GM18498 (cell line): ENCODE measurements at regions not wholly inside any gene's neighbourhood (a gene's known extent, or its start where the extent isn't known, plus 50 kb on each side); places are given as distances from the start of the nearest gene placed in this dataset.
"Not testable (repeated sequence)": the region's sequence is repeated elsewhere in the genome, so short reads cannot be mapped to it uniquely, and the experiment has no call there.

Source experiments
- ATAC-seq: cut with Tn5 transposase; IDR thresholded peaks from one replicate; pipeline ENCODE4 v1.9.1; 2021; ENCODE audit warnings: mild to moderate bottlenecking, moderate library complexity; ENCODE audit not compliant: unreplicated experiment

DNA sequence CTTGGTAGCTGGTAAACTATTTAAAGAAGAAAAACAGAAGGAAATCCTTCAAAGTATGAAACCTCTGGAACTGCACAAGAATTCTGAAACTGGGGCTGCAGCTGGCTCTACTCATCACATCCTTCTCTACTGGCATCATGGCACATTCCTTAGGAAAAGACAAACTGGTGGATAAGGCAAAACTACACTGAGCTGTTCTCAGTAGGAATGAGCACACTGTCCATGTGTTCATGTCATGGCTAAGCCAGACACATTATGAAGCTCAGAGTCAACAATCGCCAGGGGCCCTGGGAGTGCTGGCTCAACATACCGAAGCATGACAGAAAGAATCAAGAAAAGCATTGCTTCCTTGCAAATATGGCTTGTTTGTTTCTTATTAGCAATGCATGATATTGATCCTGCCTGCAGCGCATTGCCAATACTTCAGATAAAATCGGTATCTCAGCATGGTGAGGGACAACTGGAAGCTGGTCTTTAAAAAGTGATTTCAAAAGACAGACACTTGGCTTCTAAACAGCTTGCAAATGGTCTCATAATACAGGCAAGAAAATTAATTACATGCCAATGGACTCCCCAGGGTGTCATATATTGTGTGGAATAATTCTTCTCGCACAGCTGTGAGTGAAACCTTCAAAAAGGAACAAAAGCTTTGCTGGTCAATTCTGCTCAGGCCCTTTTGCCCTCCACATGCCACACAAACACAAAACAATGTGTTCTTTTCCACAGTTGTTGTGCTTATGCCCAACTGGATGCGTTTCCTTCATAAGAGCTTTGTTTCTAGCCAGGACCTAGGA, 300.2 kb upstream of the VCX start:
- no peak for ATAC-seq

GRCh38 chrX:7522860-7523259, 320.1 kb upstream of the VCX start:
- ATAC-seq = no peak

- ATAC-seq = no peak
These were observed 327.1 kb upstream of the VCX start for GRCh38 chrX:7515681-7516413.

DNA sequence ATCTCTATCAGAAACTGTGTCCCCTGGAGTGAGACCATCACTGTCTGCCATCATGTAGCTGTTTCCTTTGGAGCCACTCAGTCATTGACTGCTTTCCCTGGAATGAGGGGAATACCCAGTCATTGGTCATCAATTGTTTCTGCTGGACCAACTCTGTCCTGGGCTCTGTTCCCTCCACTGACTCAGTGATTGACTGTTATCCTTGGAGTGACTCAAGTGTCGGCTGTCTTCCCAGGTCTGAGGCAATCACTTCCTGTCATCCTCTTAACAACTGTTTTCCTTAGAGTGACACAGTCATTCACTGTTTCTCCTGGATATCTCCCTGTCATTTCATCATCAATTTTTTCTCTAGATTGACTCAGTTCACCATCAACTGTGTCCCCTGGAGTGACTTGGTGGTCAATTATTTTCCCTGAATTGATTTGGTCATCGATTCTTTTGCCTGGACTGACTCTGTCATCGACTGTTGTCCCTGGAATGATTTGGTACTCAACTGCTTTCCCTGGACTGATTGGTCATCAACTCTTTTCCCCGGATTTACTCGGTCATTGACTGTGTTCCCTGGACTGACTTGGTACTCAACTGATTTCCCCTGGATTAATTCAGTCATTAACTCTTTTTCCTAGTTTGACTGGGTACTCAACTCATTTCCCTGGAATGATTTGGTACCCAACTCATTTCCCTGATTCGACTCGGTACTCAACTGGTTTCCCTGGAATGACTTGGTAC, 327.9 kb upstream of the VCX start:
- ATAC-seq = no peak

DNA sequence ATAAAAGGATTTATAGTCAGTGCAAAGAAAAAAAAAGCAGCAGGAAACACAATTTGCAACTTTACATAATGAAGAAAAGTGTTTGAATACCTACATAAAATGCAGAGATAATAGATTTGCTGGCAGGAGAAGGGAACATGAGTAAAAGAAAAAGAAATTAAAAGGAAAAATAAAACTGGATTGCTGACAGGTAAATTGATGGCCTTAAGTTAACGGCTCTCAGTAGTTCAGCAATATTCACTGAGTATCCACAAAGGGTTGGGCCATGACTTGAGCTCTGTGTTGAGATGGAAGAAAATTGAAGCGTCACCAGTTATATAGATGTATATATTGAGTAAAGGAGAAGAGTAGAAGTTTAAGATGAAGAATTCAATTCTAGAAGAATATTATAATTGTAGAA, 330.1 kb upstream of the VCX start:
- ATAC-seq = no peak

GRCh38 chrX:7503251-7503650, 339.7 kb upstream of the VCX start:
- ATAC-seq = no peak

DNA sequence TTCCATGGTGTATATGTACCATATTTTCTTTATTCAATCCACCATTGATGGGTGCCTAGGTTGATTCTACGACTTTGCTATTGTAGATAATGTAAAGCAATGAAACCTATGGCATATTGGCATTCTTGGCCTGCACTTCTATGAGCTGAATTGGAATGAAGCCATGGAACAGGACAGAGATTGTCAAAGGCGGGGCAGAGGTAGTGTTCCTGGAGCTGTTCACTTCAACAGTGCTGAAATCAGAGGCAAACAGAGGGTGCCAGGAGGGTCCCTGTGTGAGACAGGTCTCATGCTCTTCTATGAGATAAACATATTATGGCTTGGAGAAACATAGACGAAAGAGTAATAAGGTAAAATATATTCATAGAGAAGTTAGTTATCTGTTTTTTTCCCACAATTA, 342.6 kb upstream of the VCX start:
- ATAC-seq = no peak

GRCh38 chrX:7486505-7486904, 338.6 kb upstream of the PUDP start:
- no peak for ATAC-seq

DNA sequence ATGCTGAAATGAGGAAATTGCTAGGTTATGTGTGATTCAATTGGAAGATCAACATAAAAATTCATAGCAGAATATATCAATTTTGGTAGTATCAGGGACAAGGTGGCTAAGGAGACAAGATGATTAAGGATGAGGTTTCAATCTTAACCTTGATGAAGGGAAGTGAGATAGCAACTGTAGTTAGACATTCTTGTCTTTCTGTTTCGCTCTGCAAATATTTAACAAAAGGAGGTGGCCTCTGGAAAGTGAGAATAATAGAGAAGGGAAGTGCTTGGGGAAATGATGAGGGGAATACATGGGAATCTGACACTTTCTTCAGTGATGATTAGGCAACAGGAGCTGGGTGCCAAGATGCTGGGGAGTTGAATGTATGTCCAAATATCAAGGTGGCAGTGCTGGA, 337.1 kb upstream of the PUDP start:
- no peak for ATAC-seq

DNA sequence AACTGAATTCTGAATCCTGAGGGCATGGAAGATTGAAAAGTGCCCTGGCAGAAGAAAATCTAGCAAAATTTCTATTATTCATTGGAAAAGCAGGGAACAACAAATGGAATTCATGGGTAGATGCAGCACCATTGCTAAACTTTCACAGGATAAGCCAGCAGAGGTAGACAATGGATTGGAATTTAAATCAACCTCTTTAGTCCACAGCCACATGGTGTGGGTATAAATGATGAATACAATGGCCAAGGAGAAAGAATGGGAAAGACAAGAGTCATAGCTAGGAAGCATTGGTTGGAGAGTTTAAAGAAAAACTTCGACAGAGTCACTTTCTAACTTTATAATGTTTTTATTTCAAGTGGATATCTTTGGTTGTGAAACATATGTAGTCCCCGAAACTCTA, 332.8 kb upstream of the PUDP start:
- ATAC-seq = no peak

DNA sequence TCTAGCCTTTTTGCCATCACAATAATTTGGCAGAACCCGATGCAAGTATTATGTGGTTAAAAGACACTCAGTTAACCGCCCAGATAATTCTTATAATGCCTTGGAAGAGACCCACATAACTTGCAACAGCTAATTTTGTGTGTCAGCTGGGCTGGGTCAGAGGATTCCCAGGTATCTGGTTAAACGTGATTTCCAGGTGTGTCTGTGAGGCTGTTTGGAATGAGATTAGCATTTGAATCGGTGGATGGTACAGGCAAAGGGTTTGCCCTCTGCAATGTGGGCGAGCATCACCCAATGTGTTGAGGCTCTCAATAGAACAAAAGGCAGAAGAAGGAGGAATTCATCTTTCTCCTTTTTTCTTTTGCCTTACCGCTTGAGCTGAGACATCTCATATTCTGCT, 314.2 kb upstream of the PUDP start:
- ATAC-seq = no peak

DNA sequence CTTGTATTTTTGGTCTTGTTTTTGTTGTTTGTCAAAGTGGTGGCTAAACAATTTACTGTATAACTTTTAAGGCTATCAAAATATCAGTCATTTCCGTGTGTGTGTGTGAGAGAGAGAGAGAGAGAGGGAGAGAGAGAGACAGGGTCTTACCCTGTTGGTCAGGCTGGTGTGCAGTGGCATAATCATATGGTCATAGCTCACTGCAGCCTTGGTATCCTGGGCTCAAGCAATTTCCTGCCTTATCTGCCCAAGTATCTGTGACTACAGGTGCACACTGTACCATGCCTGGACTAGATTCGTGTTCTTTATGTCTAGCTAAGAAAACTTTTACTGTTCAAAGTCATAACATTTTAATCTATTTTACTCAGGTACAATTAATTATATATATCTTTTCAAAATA, 313.1 kb upstream of the PUDP start:
- not testable (repeated sequence) for ATAC-seq

DNA sequence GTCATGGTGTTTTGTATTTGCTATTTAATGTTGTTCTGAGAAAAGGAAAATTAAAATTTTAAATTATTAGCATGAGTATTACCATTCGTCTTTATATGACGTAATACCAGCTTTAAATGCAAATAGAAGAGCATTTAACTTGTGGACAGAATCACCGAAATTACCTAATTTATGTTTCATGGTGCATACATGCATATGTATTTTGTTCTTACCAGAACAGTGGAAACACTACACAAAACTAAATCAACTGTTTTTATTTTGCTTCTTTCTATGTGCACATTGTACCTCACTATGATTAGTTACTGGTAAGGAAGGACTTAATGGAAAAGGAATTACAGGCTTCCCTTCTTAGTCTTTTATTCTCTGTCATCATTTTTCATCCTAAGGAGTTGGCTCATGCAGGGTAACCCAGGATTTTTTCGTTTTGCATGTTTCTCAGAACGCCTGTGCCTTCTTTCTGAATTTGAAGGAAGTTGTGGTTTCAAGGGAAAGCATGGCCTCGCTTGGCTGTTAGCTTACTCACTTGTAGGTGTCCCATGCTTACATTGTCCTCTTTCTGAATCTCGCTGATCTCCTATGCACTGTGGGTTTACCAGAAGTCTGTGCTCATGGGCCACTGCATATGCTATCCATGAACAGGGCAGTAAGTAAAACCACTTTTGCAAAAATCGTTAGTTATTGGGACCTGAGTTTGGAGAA, 300.0 kb upstream of the PUDP start:
- ATAC-seq = no peak

DNA sequence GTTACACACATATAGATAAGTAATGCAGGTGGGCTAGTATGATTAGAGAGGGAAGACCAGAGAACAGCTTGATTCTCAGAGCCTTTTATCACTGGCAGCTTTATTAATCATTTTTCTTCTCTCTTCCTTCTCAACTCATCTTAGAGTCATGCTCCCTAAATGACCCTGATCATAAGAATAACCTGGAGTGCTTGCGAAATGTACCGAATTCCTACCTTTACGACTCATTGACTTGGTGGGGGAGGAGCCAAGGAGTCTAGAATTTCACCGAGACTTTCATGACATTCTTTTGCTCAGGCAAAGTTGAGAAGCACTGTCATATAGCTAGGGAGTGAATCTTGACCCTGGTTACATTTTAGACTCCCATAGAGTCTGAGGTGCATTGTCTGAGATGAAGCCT, 298.9 kb upstream of the PUDP start:
- ATAC-seq = no peak

- ATAC-seq = peak; percentile 99
These were observed 297.0 kb upstream of the PUDP start for GRCh38 chrX:7444967-7445366.

- ATAC-seq = no peak
These were observed 293.6 kb upstream of the PUDP start for GRCh38 chrX:7441586-7441985.

DNA sequence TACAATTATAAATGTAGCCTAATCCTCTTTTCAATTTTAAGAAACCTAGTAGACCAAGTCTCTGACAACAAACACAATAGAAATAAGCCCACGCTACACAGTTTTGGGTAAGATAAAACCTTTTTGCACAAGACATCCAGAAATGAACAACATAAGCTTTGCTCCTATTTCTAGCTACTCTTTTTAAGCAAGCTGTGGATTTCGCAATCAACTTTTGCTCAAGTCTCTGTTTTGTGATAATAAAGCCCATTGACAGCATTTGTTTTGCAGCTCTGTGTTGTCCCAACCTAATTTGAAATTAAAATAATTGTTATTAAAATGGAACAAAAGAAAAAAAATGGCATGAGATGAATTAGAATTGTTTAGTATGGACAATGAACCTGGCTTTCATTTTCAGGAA, 287.9 kb upstream of the PUDP start:
- ATAC-seq = no peak

- no peak for ATAC-seq
These were observed 284.9 kb upstream of the PUDP start for GRCh38 chrX:7432901-7433300.

DNA sequence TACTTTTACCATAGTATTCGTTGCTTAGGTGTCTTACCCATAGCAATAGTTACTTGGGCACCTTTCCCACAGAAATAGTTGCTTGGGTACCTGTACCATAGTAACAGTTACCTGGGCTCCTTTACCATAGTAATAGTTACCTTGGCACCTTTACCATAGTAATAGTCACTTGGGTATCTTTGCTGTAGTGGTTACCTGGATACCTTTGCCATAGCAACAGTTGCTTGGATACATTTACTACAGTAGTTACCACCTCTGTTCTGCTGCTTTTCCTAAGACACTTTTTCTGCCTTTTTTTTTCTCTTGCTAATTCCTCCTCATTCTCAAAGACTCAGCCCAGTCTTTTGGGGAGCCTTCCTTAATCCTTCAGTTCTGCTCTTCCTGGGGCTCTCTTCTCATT, 272.8 kb upstream of the PUDP start:
- ATAC-seq = no peak

- no peak for ATAC-seq
These were observed 266.8 kb upstream of the PUDP start for GRCh38 chrX:7414753-7415152.

DNA sequence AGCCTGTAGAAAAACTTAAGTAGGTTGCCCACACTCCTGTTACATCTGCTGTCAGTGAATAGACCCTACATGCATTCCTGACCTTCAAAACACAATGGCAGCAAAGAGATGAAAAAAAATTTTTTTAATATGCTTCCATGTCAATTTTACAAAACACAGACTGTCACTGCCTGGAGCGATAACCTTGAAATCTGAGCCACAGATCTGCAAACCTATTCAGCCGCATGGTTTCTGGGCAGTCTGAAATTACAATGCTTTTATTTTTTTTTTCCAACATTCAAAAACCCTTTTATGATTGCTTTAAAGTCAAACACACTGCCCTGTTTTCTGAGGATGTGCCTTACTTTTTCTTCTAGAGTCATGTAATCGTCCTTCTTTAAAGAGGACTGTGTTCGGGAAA, 264.9 kb upstream of the PUDP start:
- ATAC-seq = no peak
